Ovary (tissue), 3 donors: ENCODE measurements at regions not wholly inside any gene's neighbourhood (a gene's known extent, or its start where the extent isn't known, plus 50 kb on each side); places are given as distances from the start of the nearest gene placed in this dataset.

Experiments used
- POLR2A ChIP-seq: fragments of 450-650 bp; IDR thresholded peaks from one replicate; pipeline ENCODE4 v1.6.1; 2017; ENCODE audit warnings: antibody characterized with exemption, mild to moderate bottlenecking, moderate library complexity
- TF ChIP-seq, protein P1 (sequence below), 3 donors: fragments of 450-650 bp in 2 of 3; fragments of 200-600 bp in 1 of 3; IDR thresholded peaks; one replicate each; pipeline versions ENCODE4 v1.5.1 to v1.8.0; 2016 to 2022; ENCODE audit warnings: antibody characterized with exemption in 3 of 3, mild to moderate bottlenecking in 1 of 3
- donor health status: DM: no; HTN: no; CAD: no.

GRCh38 chr4:177242651-177243286 lies 66.9 kb upstream of the NEIL3 start:
- TF ChIP-seq, protein P1, sequence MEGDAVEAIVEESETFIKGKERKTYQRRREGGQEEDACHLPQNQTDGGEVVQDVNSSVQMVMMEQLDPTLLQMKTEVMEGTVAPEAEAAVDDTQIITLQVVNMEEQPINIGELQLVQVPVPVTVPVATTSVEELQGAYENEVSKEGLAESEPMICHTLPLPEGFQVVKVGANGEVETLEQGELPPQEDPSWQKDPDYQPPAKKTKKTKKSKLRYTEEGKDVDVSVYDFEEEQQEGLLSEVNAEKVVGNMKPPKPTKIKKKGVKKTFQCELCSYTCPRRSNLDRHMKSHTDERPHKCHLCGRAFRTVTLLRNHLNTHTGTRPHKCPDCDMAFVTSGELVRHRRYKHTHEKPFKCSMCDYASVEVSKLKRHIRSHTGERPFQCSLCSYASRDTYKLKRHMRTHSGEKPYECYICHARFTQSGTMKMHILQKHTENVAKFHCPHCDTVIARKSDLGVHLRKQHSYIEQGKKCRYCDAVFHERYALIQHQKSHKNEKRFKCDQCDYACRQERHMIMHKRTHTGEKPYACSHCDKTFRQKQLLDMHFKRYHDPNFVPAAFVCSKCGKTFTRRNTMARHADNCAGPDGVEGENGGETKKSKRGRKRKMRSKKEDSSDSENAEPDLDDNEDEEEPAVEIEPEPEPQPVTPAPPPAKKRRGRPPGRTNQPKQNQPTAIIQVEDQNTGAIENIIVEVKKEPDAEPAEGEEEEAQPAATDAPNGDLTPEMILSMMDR (IDR thresholded peaks at IDR 0.05) = no peak
- TF ChIP-seq POLR2A = no peak
